ENCODE measurements at regions not wholly inside any gene's neighbourhood (a gene's known extent, or its start where the extent isn't known, plus 50 kb on each side); places are given as distances from the start of the nearest gene placed in this dataset.

- TF ChIP-seq USF2 (IDR thresholded peaks at IDR 0.05; ENCODE audit: low read depth, low read length): no peak
- TF ChIP-seq USF2 (CRISPR knock-in tag; IDR thresholded peaks at IDR 0.05; ENCODE audit: borderline replicate concordance): no peak
- no peak for TF ChIP-seq ZNF660 (CRISPR knock-in tag; IDR thresholded peaks at IDR 0.05; ENCODE audit: borderline replicate concordance, low read depth)
- no peak for TF ChIP-seq ZNF296 (CRISPR knock-in tag; conservative IDR thresholded peaks at IDR 0.05)
- TF ChIP-seq ZBTB43 (CRISPR knock-in tag; conservative IDR thresholded peaks at IDR 0.05): no peak
- TF ChIP-seq ZNF180 (CRISPR knock-in tag; IDR thresholded peaks at IDR 0.05; ENCODE audit: borderline replicate concordance, low read depth): no peak
Observed at GRCh38 chr9:30075451-30076199, 2308.8 kb upstream of the ACO1 start (continued).

- CTCF ChIA-PET (ENCODE audit: low intra/inter-chr PET ratio, low total read pairs): no interaction called here
- Histone ChIP-seq H4K20me1 (ENCODE audit: insufficient read depth, low read length) (no peaks in the 10 kb centered on the region), H3K9me3 (ENCODE audit: low read length) (no peaks in the 10 kb centered on the region), H3K27ac (ENCODE audit: extremely low read length, insufficient read depth, low read length) (no peak overlapping the region), H3K9ac (ENCODE audit: insufficient read depth, low read depth, low read length) (no peak overlapping the region), H3K4me1 (ENCODE audit: insufficient read depth, low read length) (no peaks in the 10 kb centered on the region), H3K4me3 (replicated peaks in 1 of 3; ENCODE audit: insufficient read depth in 1 of 3, low read depth in 2 of 3, low read length in 3 of 3) (no peak overlapping the region), H3K27me3 (ENCODE audit: control insufficient read depth in 1 of 2, insufficient read depth in 2 of 2, low read length in 2 of 2) (no peaks in the 10 kb centered on the region), H3K79me2 (ENCODE audit: insufficient read depth, low read length) (no peaks in the 10 kb centered on the region), H2AFZ (ENCODE audit: low read length) (no peak overlapping the region), H3K36me3 (replicated peaks in 1 of 2; ENCODE audit: control insufficient read depth in 1 of 2, insufficient read depth in 2 of 2, low read length in 2 of 2) (no peaks in the 10 kb centered on the region), H3K4me2 (ENCODE audit: low read depth, low read length) (no peak overlapping the region)
- no TSS peak for BruUV-seq (replicated peaks)
- TF ChIP-seq SP5 (CRISPR knock-in tag; IDR thresholded peaks at IDR 0.05; ENCODE audit: borderline replicate concordance, low read depth) (no peak), TCF12 (IDR thresholded peaks at IDR 0.05) (no peak), TCF12 (CRISPR knock-in tag; IDR thresholded peaks at IDR 0.05) (no peak), ZNF703 (CRISPR knock-in tag; IDR thresholded peaks at IDR 0.05; ENCODE audit: borderline replicate concordance) (no peak), HDAC2 (CRISPR knock-in tag; IDR thresholded peaks at IDR 0.05) (no peak), NR2F2 (IDR thresholded peaks at IDR 0.05; ENCODE audit: borderline replicate concordance, low read depth) (no peak), ZNF672 (CRISPR knock-in tag; IDR thresholded peaks at IDR 0.05) (no peak), ATF1 (CRISPR knock-in tag; IDR thresholded peaks at IDR 0.05) (no peak), CEBPZ (IDR thresholded peaks at IDR 0.05; ENCODE audit: low read length) (no peak)
- WGBS (ENCODE audit: low lambda C conversion rate): 25% methylated on average over 1 of the region's 2 CpGs
- no peak for FAIRE-seq
- no peak for DNase-seq (ENCODE audit: low spot score)
- ATAC-seq: no peak
- in situ Hi-C loops (cut with HindIII; ENCODE audit: extremely low pct_ligation_motif_present, low pct_unique_long_range_greater_than_20kb): no loop called here
- POLR2A ChIA-PET: no interaction called here
- intact Hi-C loops (cut with micrococcal nuclease; ENCODE audit: unreplicated experiment): no loop called here
Observed at GRCh38 chr9:30078195-30078594, 2306.2 kb upstream of the ACO1 start.
